Vagina (tissue), 2 donors: ENCODE measurements at regions not wholly inside any gene's neighbourhood (a gene's known extent, or its start where the extent isn't known, plus 50 kb on each side); places are given as distances from the start of the nearest gene placed in this dataset.

Experiments used
- CTCF ChIP-seq, 3 experiments: fragments of 450-650 bp in 2 of 3; fragments of 200-600 bp in 1 of 3; sonication (generic) in 1 of 3; IDR thresholded peaks; one replicate each; pipeline ENCODE4 v1.5.1; 2017 to 2019; ENCODE audit warnings: antibody characterized with exemption in 3 of 3, mild to moderate bottlenecking in 2 of 3, moderate library complexity in 2 of 3
- POLR2AphosphoS5 ChIP-seq, 2 donors: sonication (generic); formaldehyde crosslinking; IDR thresholded peaks; one replicate each; pipeline ENCODE4 v1.9.0; 2017; ENCODE audit warnings: antibody characterized with exemption in 2 of 2, mild to moderate bottlenecking in 2 of 2, low read depth in 1 of 2; ENCODE audit not compliant: insufficient read depth in 1 of 2

GRCh38 chr7:22582863-22583622 lies 83.1 kb upstream of the STEAP1B start:
- no peak for TF ChIP-seq CTCF (IDR thresholded peaks at IDR 0.05)
- TF ChIP-seq POLR2AphosphoS5 (IDR thresholded peaks at IDR 0.05; ENCODE audit: insufficient read depth in 1 of 2, low read depth in 1 of 2): no peak
